ENCODE measurements at regions not wholly inside any gene's neighbourhood (a gene's known extent, or its start where the extent isn't known, plus 50 kb on each side); places are given as distances from the start of the nearest gene placed in this dataset.

GRCh38 chr10:76735866-76736265, 901.7 kb downstream of the KCNMA1 start:
- TF ChIP-seq CTCF (conservative IDR thresholded peaks at IDR 0.05 in 1 of 2, IDR thresholded peaks at IDR 0.05 in 1 of 2; ENCODE audit: extremely low read depth in 1 of 2, insufficient read depth in 1 of 2, low read depth in 1 of 2, low read length in 2 of 2): no peak
- no peak for TF ChIP-seq EZH2 (IDR thresholded peaks at IDR 0.05; ENCODE audit: borderline replicate concordance, low read length)

All from mammary epithelial cell (primary cell).